ENCODE measurements at regions not wholly inside any gene's neighbourhood (a gene's known extent, or its start where the extent isn't known, plus 50 kb on each side); places are given as distances from the start of the nearest gene placed in this dataset.

DNA sequence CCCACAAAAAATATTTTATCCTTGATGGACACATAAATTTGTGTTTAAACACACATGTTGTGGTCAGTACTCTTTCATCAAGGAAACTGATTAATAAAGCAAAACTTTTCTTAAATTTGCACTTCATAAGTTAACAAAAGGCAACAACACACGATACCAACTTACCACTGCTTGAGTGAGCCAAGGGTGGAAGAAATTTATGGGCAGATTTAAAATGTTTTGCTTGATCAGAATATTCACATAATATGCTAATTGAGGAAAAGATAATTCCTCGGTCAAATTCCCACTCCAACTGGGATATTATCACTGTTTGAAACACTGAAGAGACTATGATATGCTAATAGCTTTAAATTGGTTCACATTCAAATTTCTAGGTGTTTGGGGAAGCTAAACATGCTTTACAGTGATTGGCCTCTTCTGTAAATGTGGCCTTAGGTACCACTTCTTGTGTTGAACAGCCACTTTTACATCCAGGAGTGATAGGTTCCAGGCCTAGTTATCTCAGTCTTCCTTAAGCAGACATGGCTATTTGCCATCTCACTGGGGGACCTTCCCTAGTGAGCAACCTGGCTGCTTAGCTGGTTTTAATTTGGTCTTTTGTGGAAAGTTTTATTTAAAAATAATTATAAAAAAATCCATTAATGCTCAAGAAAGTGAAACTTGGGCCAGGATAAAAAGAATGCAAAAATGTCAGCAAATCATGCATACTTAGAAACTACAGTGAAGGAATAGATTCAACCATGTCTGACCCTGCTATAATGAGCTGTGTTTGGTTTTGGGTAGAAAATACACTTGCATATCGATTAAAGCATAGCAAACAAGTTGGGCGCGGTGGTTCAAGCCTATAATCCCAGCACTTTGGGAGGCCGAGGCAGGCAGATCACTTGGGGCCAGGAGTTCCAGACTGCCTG is 221.2 kb upstream of the MAP3K7 start:
- WGBS (ENCODE audit: insufficient coverage, insufficient read length): no CpG with 5 or more reads among the region's 6 CpGs
- no peak overlapping the region for H3K4me3 ChIP-seq (ENCODE audit: low read length)
- H3K27me3 ChIP-seq (ENCODE audit: control insufficient read depth, insufficient read depth, low read length): no peaks in the 10 kb centered on the region
- no peaks in the 10 kb centered on the region for H3K9me3 ChIP-seq (ENCODE audit: control insufficient read depth, insufficient read depth, low read length)
- no peak overlapping the region for H3K27ac ChIP-seq (ENCODE audit: low read length)
- no peaks in the 10 kb centered on the region for H3K36me3 ChIP-seq (ENCODE audit: control insufficient read depth, insufficient read depth, low read length)
- DNase-seq (ENCODE audit: low read depth, low spot score): no peak
- 0 out of 2 replicates have a peak, but pooled peaks cover 4% of the 10 kb centered on the region for H3K4me1 ChIP-seq (ENCODE audit: control insufficient read depth, insufficient read depth, low read length)

DNA sequence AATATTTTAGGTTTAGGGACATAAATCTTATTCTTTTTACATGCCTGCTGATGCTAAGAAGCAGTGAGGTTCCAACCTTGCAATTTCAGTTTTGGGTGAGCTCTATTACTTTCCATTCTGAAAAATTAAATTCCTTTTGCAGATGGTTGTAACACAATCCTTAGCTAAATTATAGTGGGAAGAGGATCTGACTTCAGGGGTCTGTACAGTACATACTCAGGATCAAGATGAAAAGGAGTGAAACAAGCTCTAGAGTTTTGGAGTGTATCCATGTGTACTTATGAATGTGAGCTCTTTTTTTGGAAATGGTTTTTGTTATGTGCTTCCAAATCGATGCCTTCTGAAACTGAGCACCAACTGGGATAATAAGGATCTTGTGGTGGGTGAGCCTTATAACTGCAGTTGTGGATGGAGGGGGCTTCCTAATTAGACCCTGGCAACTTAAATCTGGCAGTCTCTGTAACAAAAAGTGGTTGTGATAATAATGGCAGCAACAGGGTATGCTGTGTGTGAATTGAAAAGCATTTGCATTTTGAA is 218.8 kb upstream of the MAP3K7 start:
- Histone ChIP-seq H3K4me1 (ENCODE audit: control insufficient read depth, insufficient read depth, low read length) (0 out of 2 replicates have a peak, but pooled peaks cover 4% of the 10 kb centered on the region), H3K9me3 (ENCODE audit: control insufficient read depth, insufficient read depth, low read length) (no peaks in the 10 kb centered on the region), H3K27me3 (ENCODE audit: control insufficient read depth, insufficient read depth, low read length) (no peaks in the 10 kb centered on the region), H3K4me3 (ENCODE audit: low read length) (no peak overlapping the region), H3K36me3 (ENCODE audit: control insufficient read depth, insufficient read depth, low read length) (no peaks in the 10 kb centered on the region), H3K27ac (ENCODE audit: low read length) (no peak overlapping the region)
- DNase-seq (ENCODE audit: low read depth, low spot score): no peak
- no CpG with 5 or more reads among the region's 1 CpG for WGBS (ENCODE audit: insufficient coverage, insufficient read length)

DNA sequence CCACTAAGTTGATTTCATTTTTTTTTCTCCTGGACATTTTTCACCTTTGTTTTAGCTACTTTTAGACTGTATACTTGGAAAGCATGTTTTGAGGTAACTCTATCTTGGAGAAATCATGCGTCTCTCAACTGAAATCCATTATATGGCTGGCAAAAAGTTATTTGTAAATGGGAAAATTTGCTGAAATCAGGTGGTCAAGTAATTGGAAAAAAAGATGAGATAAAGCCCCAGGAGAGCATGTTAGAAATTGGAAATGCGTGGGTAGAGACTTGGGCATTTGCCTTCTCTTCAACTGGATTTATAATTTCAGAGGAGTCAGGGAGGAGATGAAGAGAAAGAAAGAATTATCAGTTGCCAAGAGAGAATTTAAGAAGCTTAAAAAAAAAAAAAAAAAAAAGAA is 217.1 kb upstream of the MAP3K7 start:
- no CpG with 5 or more reads among the region's 2 CpGs for WGBS (ENCODE audit: insufficient coverage, insufficient read length)
- no peak overlapping the region for H3K27ac ChIP-seq (ENCODE audit: low read length)
- no peaks in the 10 kb centered on the region for H3K9me3 ChIP-seq (ENCODE audit: control insufficient read depth, insufficient read depth, low read length)
- no peaks in the 10 kb centered on the region for H3K27me3 ChIP-seq (ENCODE audit: control insufficient read depth, insufficient read depth, low read length)
- DNase-seq (ENCODE audit: low read depth, low spot score): no peak
- H3K4me1 ChIP-seq (ENCODE audit: control insufficient read depth, insufficient read depth, low read length): no peaks in the 10 kb centered on the region
- H3K36me3 ChIP-seq (ENCODE audit: control insufficient read depth, insufficient read depth, low read length): no peaks in the 10 kb centered on the region
- no peak overlapping the region for H3K4me3 ChIP-seq (ENCODE audit: low read length)

GRCh38 chr6:90795078-90795477 is 208.2 kb upstream of the MAP3K7 start:
- no peaks in the 10 kb centered on the region for H3K9me3 ChIP-seq (ENCODE audit: control insufficient read depth, insufficient read depth, low read length)
- H3K27me3 ChIP-seq (ENCODE audit: control insufficient read depth, insufficient read depth, low read length): no peaks in the 10 kb centered on the region
- DNase-seq (ENCODE audit: low read depth, low spot score): no peak
- no peak overlapping the region for H3K27ac ChIP-seq (ENCODE audit: low read length)
- no peaks in the 10 kb centered on the region for H3K4me1 ChIP-seq (ENCODE audit: control insufficient read depth, insufficient read depth, low read length)
- WGBS (ENCODE audit: insufficient coverage, insufficient read length): no CpG with 5 or more reads among the region's 2 CpGs
- no peaks in the 10 kb centered on the region for H3K36me3 ChIP-seq (ENCODE audit: control insufficient read depth, insufficient read depth, low read length)
- H3K4me3 ChIP-seq (ENCODE audit: low read length): no peak overlapping the region

DNA sequence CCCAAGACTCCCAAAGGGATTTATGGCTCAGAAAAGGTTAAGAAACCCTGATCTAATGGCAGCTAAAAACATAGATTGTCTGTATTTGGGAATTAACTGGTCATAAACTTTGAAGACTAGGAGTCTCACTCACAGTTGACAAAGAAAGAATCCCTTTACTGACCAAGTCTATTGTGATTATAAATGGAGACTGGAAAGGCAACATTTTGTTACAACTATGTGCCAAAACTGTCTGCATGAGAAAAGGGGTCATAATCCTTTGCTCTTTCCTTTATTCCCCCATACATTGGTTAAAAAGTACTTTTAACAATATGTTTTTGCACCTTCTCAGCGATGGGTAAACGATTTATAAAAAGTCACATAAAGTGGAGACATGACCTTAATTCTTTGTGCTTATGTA is 206.9 kb upstream of the MAP3K7 start:
- Histone ChIP-seq H3K27me3 (ENCODE audit: control insufficient read depth, insufficient read depth, low read length) (no peaks in the 10 kb centered on the region), H3K36me3 (ENCODE audit: control insufficient read depth, insufficient read depth, low read length) (no peaks in the 10 kb centered on the region), H3K9me3 (ENCODE audit: control insufficient read depth, insufficient read depth, low read length) (no peaks in the 10 kb centered on the region), H3K27ac (ENCODE audit: low read length) (no peak overlapping the region), H3K4me1 (ENCODE audit: control insufficient read depth, insufficient read depth, low read length) (no peaks in the 10 kb centered on the region), H3K4me3 (ENCODE audit: low read length) (no peak overlapping the region)
- no peak for DNase-seq (ENCODE audit: low read depth, low spot score)
- WGBS (ENCODE audit: insufficient coverage, insufficient read length): no CpG with 5 or more reads among the region's 2 CpGs

- H3K9me3 ChIP-seq (ENCODE audit: control insufficient read depth, insufficient read depth, low read length): no peaks in the 10 kb centered on the region
- H3K4me3 ChIP-seq (ENCODE audit: low read length): no peak overlapping the region
- H3K27me3 ChIP-seq (ENCODE audit: control insufficient read depth, insufficient read depth, low read length): no peaks in the 10 kb centered on the region
- H3K27ac ChIP-seq (ENCODE audit: low read length): no peak overlapping the region
- no peak for DNase-seq (ENCODE audit: low read depth, low spot score)
- WGBS (ENCODE audit: insufficient coverage, insufficient read length): no CpG with 5 or more reads among the region's 2 CpGs
- H3K4me1 ChIP-seq (ENCODE audit: control insufficient read depth, insufficient read depth, low read length): no peaks in the 10 kb centered on the region
- no peaks in the 10 kb centered on the region for H3K36me3 ChIP-seq (ENCODE audit: control insufficient read depth, insufficient read depth, low read length)
These were observed 203.8 kb upstream of the MAP3K7 start for GRCh38 chr6:90790696-90791095.

GRCh38 chr6:90790058-90790457 is 203.2 kb upstream of the MAP3K7 start:
- Histone ChIP-seq H3K4me1 (ENCODE audit: control insufficient read depth, insufficient read depth, low read length) (no peaks in the 10 kb centered on the region), H3K27ac (ENCODE audit: low read length) (no peak overlapping the region), H3K27me3 (ENCODE audit: control insufficient read depth, insufficient read depth, low read length) (no peaks in the 10 kb centered on the region), H3K36me3 (ENCODE audit: control insufficient read depth, insufficient read depth, low read length) (no peaks in the 10 kb centered on the region), H3K9me3 (ENCODE audit: control insufficient read depth, insufficient read depth, low read length) (no peaks in the 10 kb centered on the region), H3K4me3 (ENCODE audit: low read length) (no peak overlapping the region)
- no CpG with 5 or more reads among the region's 7 CpGs for WGBS (ENCODE audit: insufficient coverage, insufficient read length)
- DNase-seq (ENCODE audit: low read depth, low spot score): no peak

DNA sequence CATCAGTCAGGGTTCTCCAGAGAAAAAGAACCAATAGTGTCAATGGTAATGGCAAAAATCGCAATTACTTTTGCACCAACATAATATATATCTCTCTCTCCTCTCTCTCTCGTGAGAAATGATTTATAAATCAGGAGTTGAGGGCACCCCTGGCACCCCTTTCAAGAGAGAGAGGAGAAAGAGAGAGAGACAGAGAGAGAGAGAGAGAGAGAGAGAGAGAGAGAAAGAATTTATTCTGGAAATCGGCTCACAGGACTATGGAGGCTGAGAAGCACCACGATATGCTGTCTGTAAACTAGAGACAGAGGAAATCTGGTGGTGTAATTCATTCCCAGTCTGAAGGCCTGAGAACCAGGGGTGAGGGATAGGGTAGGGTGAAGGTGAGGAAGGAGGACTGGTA is 201.9 kb upstream of the MAP3K7 start:
- H3K36me3 ChIP-seq (ENCODE audit: control insufficient read depth, insufficient read depth, low read length): no peaks in the 10 kb centered on the region
- no CpG with 5 or more reads among the region's 4 CpGs for WGBS (ENCODE audit: insufficient coverage, insufficient read length)
- no peaks in the 10 kb centered on the region for H3K27me3 ChIP-seq (ENCODE audit: control insufficient read depth, insufficient read depth, low read length)
- H3K4me3 ChIP-seq (ENCODE audit: low read length): no peak overlapping the region
- H3K27ac ChIP-seq (ENCODE audit: low read length): no peak overlapping the region
- DNase-seq (ENCODE audit: low read depth, low spot score): no peak
- no peaks in the 10 kb centered on the region for H3K4me1 ChIP-seq (ENCODE audit: control insufficient read depth, insufficient read depth, low read length)
- no peaks in the 10 kb centered on the region for H3K9me3 ChIP-seq (ENCODE audit: control insufficient read depth, insufficient read depth, low read length)

GRCh38 chr6:90787446-90787845 is 200.6 kb upstream of the MAP3K7 start:
- Histone ChIP-seq H3K9me3 (ENCODE audit: control insufficient read depth, insufficient read depth, low read length) (no peaks in the 10 kb centered on the region), H3K27ac (ENCODE audit: low read length) (no peak overlapping the region), H3K4me1 (ENCODE audit: control insufficient read depth, insufficient read depth, low read length) (no peaks in the 10 kb centered on the region), H3K36me3 (ENCODE audit: control insufficient read depth, insufficient read depth, low read length) (no peaks in the 10 kb centered on the region), H3K4me3 (ENCODE audit: low read length) (no peak overlapping the region), H3K27me3 (ENCODE audit: control insufficient read depth, insufficient read depth, low read length) (no peaks in the 10 kb centered on the region)
- WGBS (ENCODE audit: insufficient coverage, insufficient read length): no CpG with 5 or more reads among the region's 3 CpGs
- no peak for DNase-seq (ENCODE audit: low read depth, low spot score)

DNA sequence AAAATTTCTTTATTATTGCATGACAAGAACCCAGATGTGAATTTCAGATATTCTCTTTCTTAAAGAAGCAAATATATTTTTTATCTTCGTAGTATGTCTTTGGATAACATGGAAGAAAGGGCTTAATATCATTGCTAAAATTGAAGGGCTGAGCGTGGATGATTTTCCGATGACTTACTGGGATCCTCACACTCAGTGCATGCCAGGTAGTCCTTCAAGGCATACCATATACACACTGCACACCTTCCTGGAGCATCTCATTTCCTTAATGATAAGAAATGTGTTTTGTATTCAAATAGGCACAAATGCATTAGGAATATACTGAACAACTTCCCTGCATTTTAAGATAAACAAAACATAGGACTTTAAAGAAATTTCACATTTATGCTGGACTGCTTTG is 193.9 kb upstream of the MAP3K7 start:
- H3K36me3 ChIP-seq (ENCODE audit: control insufficient read depth, insufficient read depth, low read length): no peaks in the 10 kb centered on the region
- H3K27me3 ChIP-seq (ENCODE audit: control insufficient read depth, insufficient read depth, low read length): no peaks in the 10 kb centered on the region
- H3K27ac ChIP-seq (ENCODE audit: low read length): no peak overlapping the region
- no peak overlapping the region for H3K4me3 ChIP-seq (ENCODE audit: low read length)
- no peaks in the 10 kb centered on the region for H3K4me1 ChIP-seq (ENCODE audit: control insufficient read depth, insufficient read depth, low read length)
- no CpG with 5 or more reads among the region's 3 CpGs for WGBS (ENCODE audit: insufficient coverage, insufficient read length)
- no peaks in the 10 kb centered on the region for H3K9me3 ChIP-seq (ENCODE audit: control insufficient read depth, insufficient read depth, low read length)
- no peak for DNase-seq (ENCODE audit: low read depth, low spot score)

DNA sequence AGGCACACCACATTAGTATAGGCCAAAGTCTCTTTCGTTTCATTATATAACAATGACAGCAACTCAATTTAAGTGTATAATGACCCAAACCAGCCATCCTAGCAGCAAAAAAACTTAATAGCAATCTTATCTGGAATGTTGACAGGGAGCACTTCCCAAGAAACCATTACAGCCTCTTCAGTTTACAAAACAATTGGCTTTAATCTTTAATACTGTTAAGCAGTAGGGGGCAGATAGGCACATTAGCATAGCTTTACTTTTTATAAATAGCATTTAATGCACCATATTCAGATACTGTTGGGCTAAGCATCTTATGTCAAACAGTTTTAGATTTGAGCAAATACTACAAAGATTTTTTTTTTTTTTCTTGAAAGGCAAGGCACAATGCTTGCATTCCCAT is 193.3 kb upstream of the MAP3K7 start:
- no peak overlapping the region for H3K4me3 ChIP-seq (ENCODE audit: low read length)
- no peaks in the 10 kb centered on the region for H3K4me1 ChIP-seq (ENCODE audit: control insufficient read depth, insufficient read depth, low read length)
- no peaks in the 10 kb centered on the region for H3K9me3 ChIP-seq (ENCODE audit: control insufficient read depth, insufficient read depth, low read length)
- no peaks in the 10 kb centered on the region for H3K27me3 ChIP-seq (ENCODE audit: control insufficient read depth, insufficient read depth, low read length)
- no peak for DNase-seq (ENCODE audit: low read depth, low spot score)
- WGBS (ENCODE audit: insufficient coverage, insufficient read length): no CpG with 5 or more reads among the region's 1 CpG
- no peaks in the 10 kb centered on the region for H3K36me3 ChIP-seq (ENCODE audit: control insufficient read depth, insufficient read depth, low read length)
- no peak overlapping the region for H3K27ac ChIP-seq (ENCODE audit: low read length)

Data from iPS DF 6.9 (cell line).